NB4 (cell line): ENCODE measurements at regions not wholly inside any gene's neighbourhood (a gene's known extent, or its start where the extent isn't known, plus 50 kb on each side); places are given as distances from the start of the nearest gene placed in this dataset.

ENCODE experiments used
- DNase-seq: peaks from one replicate; pipeline ENCODE4 v3.0.0; 2010; ENCODE audit warnings: low read depth
- H3K4me3 ChIP-seq: one replicate; pipeline ENCODE4 v1.5.1; 2011; ENCODE audit warnings: mild to moderate bottlenecking, low read depth, low read length, moderate library complexity
- CTCF ChIP-seq: IDR thresholded peaks from one replicate; pipeline ENCODE4 v1.5.1; 2012; ENCODE audit warnings: low read depth, low read length
- MYC ChIP-seq: IDR thresholded peaks from 2 replicates; pipeline ENCODE4 v1.6.1; 2011; ENCODE audit warnings: low read depth, low read length
- POLR2A ChIP-seq: IDR thresholded peaks from 2 replicates; pipeline ENCODE4 v1.6.1; 2011; ENCODE audit warnings: mild to moderate bottlenecking; ENCODE audit not compliant: insufficient read length; ENCODE audit errors: extremely low read depth
- TF ChIP-seq, protein P1 (sequence below): IDR thresholded peaks from 2 replicates; pipeline ENCODE4 v1.6.1; 2011; ENCODE audit warnings: low read depth, low read length

DNA sequence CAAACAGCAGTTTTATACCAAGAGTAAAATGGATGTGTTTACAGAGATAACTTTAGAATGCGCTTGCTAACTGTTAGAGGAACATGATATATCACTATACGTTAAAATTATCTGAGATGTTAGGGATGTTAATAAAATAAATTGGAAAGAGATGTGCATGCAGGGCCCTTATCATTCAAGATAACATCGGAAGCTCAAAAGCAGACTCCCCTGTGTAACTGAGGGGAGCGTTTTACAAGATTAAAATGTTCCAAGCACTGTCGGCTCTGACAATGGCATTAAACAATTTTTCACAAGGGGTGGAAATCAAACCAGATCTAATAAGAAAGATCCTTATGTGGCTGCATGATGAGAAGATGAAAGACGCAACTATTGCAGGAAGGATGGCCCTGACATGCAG is 53.3 kb upstream of the DCC start:
- no peak for DNase-seq
- H3K4me3 ChIP-seq, result no peak overlapping the region
- TF ChIP-seq, protein P1, sequence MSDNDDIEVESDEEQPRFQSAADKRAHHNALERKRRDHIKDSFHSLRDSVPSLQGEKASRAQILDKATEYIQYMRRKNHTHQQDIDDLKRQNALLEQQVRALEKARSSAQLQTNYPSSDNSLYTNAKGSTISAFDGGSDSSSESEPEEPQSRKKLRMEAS, result no peak
- TF ChIP-seq MYC (no peak), POLR2A (no peak), CTCF (no peak)

DNA sequence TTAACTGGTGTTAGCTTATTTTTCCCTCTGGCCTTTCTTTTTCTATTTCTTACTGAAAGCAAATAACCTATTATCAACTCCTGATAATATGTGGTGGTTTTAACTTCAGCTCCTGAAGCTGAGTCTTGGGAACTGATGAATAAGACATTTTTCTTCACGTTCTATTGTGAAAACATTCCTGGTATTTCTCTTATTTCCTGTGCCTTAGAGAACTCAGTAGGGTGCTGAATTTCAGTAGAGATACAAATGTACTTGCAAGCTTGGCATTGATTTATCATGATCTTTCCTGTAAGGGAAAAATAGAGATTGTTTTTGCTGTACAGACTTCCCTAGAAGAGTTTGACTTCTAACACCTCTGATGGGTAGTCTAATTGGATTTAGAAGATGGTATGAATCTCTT is 52.8 kb upstream of the DCC start:
- no peak for TF ChIP-seq CTCF
- TF ChIP-seq, protein P1, result no peak
- no peak for TF ChIP-seq POLR2A
- TF ChIP-seq MYC, result no peak
- H3K4me3 ChIP-seq, result no peak overlapping the region
- no peak for DNase-seq

DNA sequence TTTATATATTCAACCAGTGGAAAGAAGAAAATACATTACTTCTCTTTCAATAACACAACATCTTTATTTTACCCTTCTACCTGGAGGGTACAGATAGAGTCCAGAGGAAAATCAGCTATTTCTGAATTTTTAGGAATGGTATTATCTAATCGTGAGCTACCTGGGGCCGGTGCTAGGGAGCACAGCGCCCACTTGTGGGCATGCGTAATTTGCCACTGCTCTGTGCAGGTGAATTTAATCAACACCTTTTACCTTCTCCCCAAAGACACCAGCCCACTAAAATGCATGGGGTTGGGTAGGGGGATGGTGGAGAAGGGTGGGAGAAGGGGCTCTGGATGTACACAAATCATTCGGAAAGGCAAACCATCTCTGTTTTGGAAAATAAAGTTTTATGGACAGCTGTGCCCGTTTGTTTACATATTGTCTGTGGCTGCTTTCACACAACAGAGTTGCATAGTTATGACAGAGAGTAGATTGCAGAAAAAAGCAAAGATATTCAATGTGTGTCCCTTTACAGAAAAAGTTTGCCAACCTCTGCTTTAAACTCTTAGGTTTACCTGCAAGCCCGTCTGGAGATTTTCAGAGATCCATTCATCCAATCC is 51.5 kb upstream of the DCC start:
- DNase-seq, result peak; percentile 19
- no peak overlapping the region for H3K4me3 ChIP-seq
- TF ChIP-seq POLR2A (no peak), MYC (no peak), CTCF (peak; percentile 76)
- TF ChIP-seq, protein P1, result no peak

DNA sequence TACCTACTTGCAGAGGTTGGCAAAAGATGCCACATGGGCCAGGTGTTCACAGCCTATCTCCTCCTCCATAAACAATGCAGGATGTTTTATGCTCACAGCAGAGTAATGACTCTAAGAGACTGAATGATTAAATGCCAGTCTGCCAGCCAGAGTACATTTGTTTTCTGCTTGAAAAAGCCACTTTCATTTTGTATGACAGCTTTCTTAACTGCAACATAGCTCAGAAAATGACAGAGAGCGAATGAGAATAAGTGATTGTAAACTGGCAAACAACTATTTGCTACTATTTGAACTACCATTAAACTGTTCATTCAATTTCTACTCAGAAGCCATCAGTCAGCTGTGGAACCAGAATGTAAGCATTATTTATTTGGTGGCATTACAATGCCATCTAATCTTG is 50.6 kb upstream of the DCC start:
- no peak overlapping the region for H3K4me3 ChIP-seq
- DNase-seq, result no peak
- TF ChIP-seq CTCF (no peak), MYC (no peak), POLR2A (no peak)
- TF ChIP-seq, protein P1, result no peak
